Activated T-cell treated with anti-CD3 and anti-CD28 coated beads, Interleukin-2, amount 50 U/mL, for 72 hours (primary cell): ENCODE measurements at regions not wholly inside any gene's neighbourhood (a gene's known extent, or its start where the extent isn't known, plus 50 kb on each side); places are given as distances from the start of the nearest gene placed in this dataset.

Experiments used
- ATAC-seq, 2 donors: fragments of 150-1000 bp; cut with Tn5 transposase; replicated peaks in 1 of 2; 2 replicates each; pipeline ENCODE4 v1.10.0; 2021; ENCODE audit warnings: moderate library complexity in 2 of 2, mild to moderate bottlenecking in 1 of 2
- DNase-seq, 2 donors: peaks; one replicate each; pipeline ENCODE4 v3.0.0; 2021 to 2022; ENCODE audit warnings: mixed read lengths in 1 of 2
- H3K27ac Mint-ChIP-seq: one replicate; pipeline ENCODE4 v1.8.0; 2022; ENCODE audit warnings: mild to moderate bottlenecking, moderate library complexity, mixed read lengths
- H3K27me3 Mint-ChIP-seq: one replicate; pipeline ENCODE4 v1.8.0; 2022; ENCODE audit warnings: low read depth, mixed read lengths
- H3K36me3 Mint-ChIP-seq, 2 donors: one replicate each; pipeline ENCODE4 v1.8.0; 2022; ENCODE audit warnings: mixed read lengths in 2 of 2, mild to moderate bottlenecking in 1 of 2; ENCODE audit not compliant: insufficient read depth in 2 of 2
- H3K4me1 Mint-ChIP-seq: one replicate; pipeline ENCODE4 v1.8.0; 2022; ENCODE audit warnings: low read depth, mixed read lengths
- H3K4me3 Mint-ChIP-seq, 2 donors: one replicate each; pipeline ENCODE4 v1.8.0; 2022; ENCODE audit warnings: mild to moderate bottlenecking in 2 of 2, mixed read lengths in 2 of 2, moderate library complexity in 2 of 2
- H3K9me3 Mint-ChIP-seq, 2 donors: one replicate each; pipeline ENCODE4 v1.8.0; 2022; ENCODE audit warnings: mixed read lengths in 2 of 2

- Mint-ChIP-seq H3K27ac (no peak overlapping the region), H3K4me1 (no peaks in the 10 kb centered on the region), H3K9me3 (no peaks in the 10 kb centered on the region), H3K4me3 (no peak overlapping the region), H3K27me3 (no peaks in the 10 kb centered on the region), H3K36me3 (no peaks in the 10 kb centered on the region)
- ATAC-seq (no peak), DNase-seq (no peak)
Observed at GRCh38 chr6:147141711-147142308, 62.4 kb upstream of the STXBP5 start.

GRCh38 chr6:147142684-147143245 lies 61.5 kb upstream of the STXBP5 start:
- Mint-ChIP-seq H3K27ac (no peak overlapping the region), H3K4me3 (no peak overlapping the region), H3K27me3 (no peaks in the 10 kb centered on the region), H3K4me1 (no peaks in the 10 kb centered on the region), H3K9me3 (no peaks in the 10 kb centered on the region), H3K36me3 (no peaks in the 10 kb centered on the region)
- ATAC-seq (no peak), DNase-seq (no peak)

- no peak for ATAC-seq
- H3K4me1 Mint-ChIP-seq = no peaks in the 10 kb centered on the region
- H3K27me3 Mint-ChIP-seq = peaks cover 7% of the 10 kb centered on the region
- H3K36me3 Mint-ChIP-seq = no peaks in the 10 kb centered on the region
- no peaks in the 10 kb centered on the region for H3K9me3 Mint-ChIP-seq
- no peak overlapping the region for H3K4me3 Mint-ChIP-seq
- H3K27ac Mint-ChIP-seq = no peak overlapping the region
- DNase-seq = no peak
Observed at GRCh38 chr6:147149092-147149491, 55.1 kb upstream of the STXBP5 start.

GRCh38 chr6:147149826-147150225 lies 54.4 kb upstream of the STXBP5 start:
- H3K9me3 Mint-ChIP-seq = no peaks in the 10 kb centered on the region

GRCh38 chr6:147150293-147150692 lies 53.9 kb upstream of the STXBP5 start:
- Mint-ChIP-seq H3K4me3 (no peak overlapping the region), H3K9me3 (no peaks in the 10 kb centered on the region), H3K4me1 (no peaks in the 10 kb centered on the region), H3K27me3 (peaks cover 7% of the 10 kb centered on the region), H3K27ac (no peak overlapping the region), H3K36me3 (no peaks in the 10 kb centered on the region)
- ATAC-seq (no peak), DNase-seq (no peak)

More at GRCh38 chr6:147149826-147150225, 54.4 kb upstream of the STXBP5 start:
- Mint-ChIP-seq H3K4me1 (no peaks in the 10 kb centered on the region), H3K4me3 (no peak overlapping the region), H3K36me3 (no peaks in the 10 kb centered on the region), H3K27me3 (peaks cover 7% of the 10 kb centered on the region), H3K27ac (no peak overlapping the region)
- no peak for ATAC-seq
- DNase-seq = no peak
